Thyroid gland (tissue), 4 donors: ENCODE measurements at regions not wholly inside any gene's neighbourhood (a gene's known extent, or its start where the extent isn't known, plus 50 kb on each side); places are given as distances from the start of the nearest gene placed in this dataset.

ENCODE experiments used
- POLR2A ChIP-seq, 2 donors: fragments of 450-650 bp; IDR thresholded peaks; one replicate each; pipeline ENCODE4 v1.6.1; 2017; ENCODE audit warnings: antibody characterized with exemption in 2 of 2, mild to moderate bottlenecking in 2 of 2, moderate library complexity in 1 of 2
- TF ChIP-seq, protein P1 (sequence below), 6 experiments: fragments of 200-600 bp in 3 of 6; fragments of 450-650 bp in 3 of 6; sonication (generic) in 3 of 6; IDR thresholded peaks; one replicate each; pipeline ENCODE4 v1.5.1; 2016 to 2019; ENCODE audit warnings: antibody characterized with exemption in 6 of 6, mild to moderate bottlenecking in 2 of 6, inconsistent platforms in 1 of 6, moderate library complexity in 1 of 6

DNA sequence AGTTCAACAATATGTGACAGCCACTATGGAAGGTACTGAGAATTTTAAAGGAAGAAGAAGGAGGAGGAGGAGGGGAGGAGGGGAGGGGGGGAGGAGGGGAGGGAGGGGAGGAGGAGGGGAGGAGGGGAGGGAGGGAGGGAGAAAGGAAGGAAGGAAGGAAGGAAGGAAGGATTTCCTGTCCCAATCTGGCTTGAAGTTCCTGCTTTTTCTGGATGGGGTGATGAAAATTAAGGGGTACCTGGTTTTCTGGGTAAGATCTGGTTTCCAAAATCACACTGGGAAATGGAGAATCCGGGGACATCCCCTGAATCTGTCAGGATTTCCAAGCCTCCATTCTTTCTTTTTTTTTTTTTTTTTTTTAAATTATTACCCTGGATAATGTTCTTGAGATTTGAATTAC lies 271.8 kb downstream of the MTX2 start:
- TF ChIP-seq, protein P1, sequence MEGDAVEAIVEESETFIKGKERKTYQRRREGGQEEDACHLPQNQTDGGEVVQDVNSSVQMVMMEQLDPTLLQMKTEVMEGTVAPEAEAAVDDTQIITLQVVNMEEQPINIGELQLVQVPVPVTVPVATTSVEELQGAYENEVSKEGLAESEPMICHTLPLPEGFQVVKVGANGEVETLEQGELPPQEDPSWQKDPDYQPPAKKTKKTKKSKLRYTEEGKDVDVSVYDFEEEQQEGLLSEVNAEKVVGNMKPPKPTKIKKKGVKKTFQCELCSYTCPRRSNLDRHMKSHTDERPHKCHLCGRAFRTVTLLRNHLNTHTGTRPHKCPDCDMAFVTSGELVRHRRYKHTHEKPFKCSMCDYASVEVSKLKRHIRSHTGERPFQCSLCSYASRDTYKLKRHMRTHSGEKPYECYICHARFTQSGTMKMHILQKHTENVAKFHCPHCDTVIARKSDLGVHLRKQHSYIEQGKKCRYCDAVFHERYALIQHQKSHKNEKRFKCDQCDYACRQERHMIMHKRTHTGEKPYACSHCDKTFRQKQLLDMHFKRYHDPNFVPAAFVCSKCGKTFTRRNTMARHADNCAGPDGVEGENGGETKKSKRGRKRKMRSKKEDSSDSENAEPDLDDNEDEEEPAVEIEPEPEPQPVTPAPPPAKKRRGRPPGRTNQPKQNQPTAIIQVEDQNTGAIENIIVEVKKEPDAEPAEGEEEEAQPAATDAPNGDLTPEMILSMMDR (IDR thresholded peaks at IDR 0.05), result no peak
- TF ChIP-seq POLR2A (IDR thresholded peaks at IDR 0.05), result no peak
